ENCODE measurements at regions not wholly inside any gene's neighbourhood (a gene's known extent, or its start where the extent isn't known, plus 50 kb on each side); places are given as distances from the start of the nearest gene placed in this dataset.

DNA sequence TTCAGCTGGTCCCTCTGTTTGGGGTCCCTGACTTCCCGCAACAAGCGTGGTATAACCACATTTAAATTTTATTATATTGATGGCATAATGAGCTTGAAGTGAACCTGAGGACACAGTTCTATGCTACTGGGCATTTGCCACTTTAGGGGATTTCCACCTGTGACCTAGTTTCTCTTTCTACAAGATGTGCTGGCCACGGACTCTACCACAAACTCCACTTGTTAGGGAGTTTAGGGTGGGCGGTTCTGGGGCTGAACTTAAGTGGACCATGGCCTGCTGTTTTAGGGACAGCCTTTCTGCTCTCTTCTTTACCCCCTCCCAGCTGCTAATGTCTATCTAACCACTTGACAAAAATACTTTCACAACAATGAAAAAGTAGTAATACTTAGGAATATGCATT, 1199.1 kb downstream of the SI start:
- Histone ChIP-seq H3K79me2 (ENCODE audit: control insufficient read depth, low read length) (no peaks in the 10 kb centered on the region), H3K27me3 (ENCODE audit: control insufficient read depth, low read length) (no peaks in the 10 kb centered on the region), H3K9me2 (replicated peaks; ENCODE audit: control insufficient read depth, low read length) (no peaks in the 10 kb centered on the region), H3K27ac (ENCODE audit: low read depth, low read length) (no peak overlapping the region), H3K36me3 (ENCODE audit: control insufficient read depth, low read length) (no peaks in the 10 kb centered on the region), H3F3A (ENCODE audit: control insufficient read depth, insufficient read depth) (no peaks in the 10 kb centered on the region), H3K9me3 (ENCODE audit: control insufficient read depth, insufficient read depth, low read length) (peaks cover 10% of the 10 kb centered on the region; the same call in 1 of the 2 replicates), H3K4me3 (ENCODE audit: low read length) (no peak overlapping the region), H3K4me1 (ENCODE audit: control insufficient read depth, low read length) (no peaks in the 10 kb centered on the region), H4K20me1 (ENCODE audit: control insufficient read depth, insufficient read depth, low read depth, low read length) (no peaks in the 10 kb centered on the region), H3K4me2 (ENCODE audit: low read length) (no peak overlapping the region)
- TF ChIP-seq, protein P1, sequence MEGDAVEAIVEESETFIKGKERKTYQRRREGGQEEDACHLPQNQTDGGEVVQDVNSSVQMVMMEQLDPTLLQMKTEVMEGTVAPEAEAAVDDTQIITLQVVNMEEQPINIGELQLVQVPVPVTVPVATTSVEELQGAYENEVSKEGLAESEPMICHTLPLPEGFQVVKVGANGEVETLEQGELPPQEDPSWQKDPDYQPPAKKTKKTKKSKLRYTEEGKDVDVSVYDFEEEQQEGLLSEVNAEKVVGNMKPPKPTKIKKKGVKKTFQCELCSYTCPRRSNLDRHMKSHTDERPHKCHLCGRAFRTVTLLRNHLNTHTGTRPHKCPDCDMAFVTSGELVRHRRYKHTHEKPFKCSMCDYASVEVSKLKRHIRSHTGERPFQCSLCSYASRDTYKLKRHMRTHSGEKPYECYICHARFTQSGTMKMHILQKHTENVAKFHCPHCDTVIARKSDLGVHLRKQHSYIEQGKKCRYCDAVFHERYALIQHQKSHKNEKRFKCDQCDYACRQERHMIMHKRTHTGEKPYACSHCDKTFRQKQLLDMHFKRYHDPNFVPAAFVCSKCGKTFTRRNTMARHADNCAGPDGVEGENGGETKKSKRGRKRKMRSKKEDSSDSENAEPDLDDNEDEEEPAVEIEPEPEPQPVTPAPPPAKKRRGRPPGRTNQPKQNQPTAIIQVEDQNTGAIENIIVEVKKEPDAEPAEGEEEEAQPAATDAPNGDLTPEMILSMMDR (IDR thresholded peaks at IDR 0.05; ENCODE audit: low read depth, low read length, poor library complexity, severe bottlenecking): no peak
- TF ChIP-seq EZH2phosphoT487 (IDR thresholded peaks at IDR 0.05; ENCODE audit: borderline replicate concordance, low read length): no peak

DNA sequence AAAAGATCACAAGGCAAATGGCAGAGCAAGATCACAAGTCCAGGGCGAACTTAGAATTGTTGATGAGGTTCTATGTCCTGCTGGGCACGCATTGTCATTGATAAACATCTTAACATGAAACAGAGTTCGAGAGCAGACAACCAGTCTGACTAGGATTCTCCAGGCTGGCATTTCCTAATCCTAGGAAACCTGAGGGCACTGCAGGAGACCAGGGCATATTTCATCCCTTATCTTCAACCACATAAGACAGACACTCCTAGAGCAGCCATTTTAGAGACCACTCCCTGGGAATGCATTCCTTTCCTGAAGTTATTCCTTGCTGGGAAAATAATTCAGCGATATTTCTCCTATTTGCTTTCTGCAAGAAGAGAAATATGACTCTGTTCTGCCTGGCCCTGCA, 1199.9 kb downstream of the SI start:
- Histone ChIP-seq H3K27ac (ENCODE audit: low read depth, low read length) (no peak overlapping the region), H3K4me3 (ENCODE audit: low read length) (no peak overlapping the region), H3K27me3 (ENCODE audit: control insufficient read depth, low read length) (no peaks in the 10 kb centered on the region), H4K20me1 (ENCODE audit: control insufficient read depth, insufficient read depth, low read depth, low read length) (no peaks in the 10 kb centered on the region), H3K4me2 (ENCODE audit: low read length) (no peak overlapping the region), H3K9me3 (ENCODE audit: control insufficient read depth, insufficient read depth, low read length) (peaks cover 10% of the 10 kb centered on the region; the same call in 1 of the 2 replicates), H3K9me2 (replicated peaks; ENCODE audit: control insufficient read depth, low read length) (no peaks in the 10 kb centered on the region), H3K79me2 (ENCODE audit: control insufficient read depth, low read length) (no peaks in the 10 kb centered on the region), H3K36me3 (ENCODE audit: control insufficient read depth, low read length) (no peaks in the 10 kb centered on the region), H3K4me1 (ENCODE audit: control insufficient read depth, low read length) (no peaks in the 10 kb centered on the region), H3F3A (ENCODE audit: control insufficient read depth, insufficient read depth) (no peaks in the 10 kb centered on the region)
- TF ChIP-seq, protein P1 (IDR thresholded peaks at IDR 0.05; ENCODE audit: low read depth, low read length, poor library complexity, severe bottlenecking): no peak
- no peak for TF ChIP-seq EZH2phosphoT487 (IDR thresholded peaks at IDR 0.05; ENCODE audit: borderline replicate concordance, low read length)

- Histone ChIP-seq H4K20me1 (ENCODE audit: control insufficient read depth, insufficient read depth, low read depth, low read length) (no peaks in the 10 kb centered on the region), H3K4me1 (ENCODE audit: control insufficient read depth, low read length) (no peaks in the 10 kb centered on the region)
- TF ChIP-seq, protein P1 (IDR thresholded peaks at IDR 0.05; ENCODE audit: low read depth, low read length, poor library complexity, severe bottlenecking): no peak
- no peak for TF ChIP-seq EZH2phosphoT487 (IDR thresholded peaks at IDR 0.05; ENCODE audit: borderline replicate concordance, low read length)
These were observed 1200.5 kb downstream of the SI start for GRCh38 chr3:163877805-163878204.

More at GRCh38 chr3:163877805-163878204, 1200.5 kb downstream of the SI start:
- Histone ChIP-seq H3K9me3 (ENCODE audit: control insufficient read depth, insufficient read depth, low read length) (peaks cover 10% of the 10 kb centered on the region; the same call in 1 of the 2 replicates), H3K27ac (ENCODE audit: low read depth, low read length) (no peak overlapping the region), H3K27me3 (ENCODE audit: control insufficient read depth, low read length) (no peaks in the 10 kb centered on the region), H3K9me2 (replicated peaks; ENCODE audit: control insufficient read depth, low read length) (no peaks in the 10 kb centered on the region), H3K4me2 (ENCODE audit: low read length) (no peak overlapping the region), H3K36me3 (ENCODE audit: control insufficient read depth, low read length) (no peaks in the 10 kb centered on the region), H3F3A (ENCODE audit: control insufficient read depth, insufficient read depth) (no peaks in the 10 kb centered on the region), H3K79me2 (ENCODE audit: control insufficient read depth, low read length) (no peaks in the 10 kb centered on the region), H3K4me3 (ENCODE audit: low read length) (no peak overlapping the region)

All from DOHH2 (cell line).